HG02973 (cell line): ENCODE measurements at regions not wholly inside any gene's neighbourhood (a gene's known extent, or its start where the extent isn't known, plus 50 kb on each side); places are given as distances from the start of the nearest gene placed in this dataset.
"Not testable (repeated sequence)": the region's sequence is repeated elsewhere in the genome, so short reads cannot be mapped to it uniquely, and the experiment has no call there.

Experiments used
- ATAC-seq: cut with Tn5 transposase; IDR thresholded peaks from one replicate; pipeline ENCODE4 v1.9.1; 2021; ENCODE audit warnings: moderate library complexity; ENCODE audit not compliant: unreplicated experiment

DNA sequence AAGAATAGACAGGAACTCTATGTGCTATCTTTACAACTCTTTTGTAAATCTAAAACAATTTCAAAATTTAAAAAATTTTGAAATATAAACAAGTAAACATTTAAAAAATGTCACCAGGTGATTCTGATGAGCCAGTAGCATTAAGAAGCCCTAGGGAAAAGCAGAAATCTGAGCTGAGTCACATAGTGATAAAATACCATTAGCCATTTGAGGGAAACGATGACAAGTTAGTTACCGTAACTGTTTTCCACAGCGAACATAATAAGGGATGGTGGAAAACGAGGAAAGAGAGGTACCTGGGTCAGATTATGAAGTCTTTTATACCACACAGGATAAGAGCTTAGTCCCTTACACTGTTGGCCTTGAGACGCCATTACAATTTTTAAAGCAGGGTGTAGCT is 55.5 kb downstream of the PRR15 start:
- no peak for ATAC-seq

DNA sequence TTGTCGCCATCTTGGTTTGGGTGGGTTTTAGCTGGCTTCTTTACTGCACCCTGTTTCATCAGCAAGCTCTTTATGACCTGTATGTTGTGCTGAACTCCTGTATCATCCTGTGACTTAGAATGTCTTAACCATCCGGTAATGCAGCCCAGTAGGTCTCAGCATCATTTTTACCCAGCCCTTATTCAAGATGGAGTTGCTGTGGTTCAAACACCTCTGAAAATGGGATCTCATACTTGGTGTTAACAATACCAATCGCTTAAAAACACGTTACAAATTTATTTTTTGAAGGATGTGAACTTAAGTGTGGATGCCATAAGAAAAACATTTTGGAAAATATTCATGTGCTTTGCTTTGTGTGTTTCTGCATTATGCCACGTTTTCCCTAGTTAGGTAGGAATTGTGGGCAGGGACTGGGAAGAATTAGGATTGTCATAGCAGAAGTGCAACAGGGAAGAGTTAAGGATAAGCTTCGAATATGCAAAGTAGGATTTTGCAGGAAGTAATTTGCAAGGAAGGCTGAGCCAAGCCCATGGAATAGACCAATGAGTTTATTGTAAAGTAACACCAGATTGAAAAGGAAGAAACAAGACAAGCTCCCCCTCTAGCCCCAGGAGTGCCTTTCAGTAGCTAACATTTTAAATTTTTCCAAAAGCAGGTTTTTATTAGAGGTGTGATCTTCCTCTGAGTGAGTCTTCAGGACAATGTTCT is 56.4 kb downstream of the PRR15 start:
- ATAC-seq = no peak

DNA sequence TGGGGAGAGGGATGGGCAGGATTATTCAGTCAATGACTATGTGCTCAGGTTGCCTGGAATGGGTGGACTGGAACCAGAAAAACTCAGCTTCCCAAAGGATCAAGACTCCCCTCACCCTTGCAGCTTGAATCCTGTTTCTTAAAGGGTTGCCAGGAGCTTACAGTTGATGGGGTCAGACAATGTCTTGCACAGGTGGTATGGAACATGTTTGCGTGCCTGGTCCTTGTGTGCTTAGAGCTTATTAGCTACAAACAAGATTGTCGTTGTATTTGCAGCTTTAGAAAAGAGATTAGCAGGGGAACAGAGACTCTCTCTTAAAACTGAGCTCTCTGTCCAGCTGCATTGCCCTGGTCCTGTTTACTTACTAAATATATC is 56.9 kb downstream of the PRR15 start:
- no peak for ATAC-seq

GRCh38 chr7:29622335-29623265 is 59.0 kb downstream of the PRR15 start:
- no peak for ATAC-seq

DNA sequence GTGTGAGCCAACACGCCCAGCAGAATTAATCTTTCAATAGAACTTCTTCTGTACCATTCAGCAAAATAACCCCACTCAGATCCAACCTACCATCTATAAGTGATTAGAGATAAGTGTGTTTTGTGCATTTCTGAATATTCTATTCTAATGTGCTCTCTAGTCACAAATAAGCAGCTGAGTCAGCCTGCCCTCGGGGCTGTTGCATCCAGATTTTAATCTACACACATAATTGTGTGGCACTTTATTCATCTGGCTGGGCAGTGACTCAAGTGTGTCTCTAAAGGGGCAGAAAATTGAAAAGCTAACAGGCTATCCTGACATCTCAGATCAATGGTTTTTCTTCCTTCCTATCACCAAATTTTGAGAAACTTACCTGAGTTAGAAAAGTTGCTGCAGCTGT is 60.3 kb downstream of the PRR15 start:
- no peak for ATAC-seq

GRCh38 chr7:29626730-29627129 is 63.1 kb downstream of the PRR15 start:
- ATAC-seq = no peak

DNA sequence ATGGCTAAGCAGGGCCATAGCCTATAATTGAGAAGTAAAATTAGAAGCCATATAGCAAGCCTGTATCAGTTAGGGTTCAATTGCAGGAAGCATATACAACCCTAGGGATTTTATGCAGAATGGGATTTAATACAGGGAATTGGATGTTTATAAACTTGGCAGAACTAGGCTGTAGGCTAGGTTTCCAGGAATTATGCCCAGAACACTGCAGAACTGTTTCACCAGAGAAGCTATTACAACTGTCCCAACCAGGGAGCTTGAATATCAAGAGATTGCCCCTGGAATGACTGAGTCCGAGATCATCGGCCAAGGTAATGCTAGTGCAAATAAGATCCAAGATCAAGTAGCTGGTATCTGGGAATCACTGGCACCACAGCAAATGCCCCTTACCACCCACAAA is 64.0 kb downstream of the PRR15 start:
- ATAC-seq = no peak

DNA sequence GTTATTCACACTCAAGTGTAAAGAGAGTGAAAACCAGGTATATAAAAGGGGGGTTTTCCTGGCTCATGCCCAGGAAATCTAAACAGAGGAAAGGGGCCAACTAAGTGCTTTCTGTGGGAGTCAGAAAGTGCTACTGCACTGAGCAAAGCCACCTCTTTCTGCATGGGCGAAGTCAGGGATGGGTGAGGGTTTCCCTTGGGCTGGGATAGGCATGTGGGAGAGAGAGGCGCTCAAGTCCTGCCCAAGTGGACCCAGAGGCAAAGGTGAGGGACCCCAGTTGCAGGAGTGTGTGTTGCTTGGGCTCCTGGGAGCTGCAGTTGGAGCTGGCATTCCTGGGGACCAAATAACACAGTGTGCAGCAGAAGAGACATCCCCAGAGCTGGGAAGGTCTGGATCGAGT is 65.9 kb downstream of the PRR15 start:
- no peak for ATAC-seq

- not testable (repeated sequence) for ATAC-seq
Observed at GRCh38 chr7:29635067-29636008, 71.7 kb downstream of the PRR15 start.

GRCh38 chr7:29636009-29636351 is 72.3 kb downstream of the PRR15 start:
- no peak for ATAC-seq

DNA sequence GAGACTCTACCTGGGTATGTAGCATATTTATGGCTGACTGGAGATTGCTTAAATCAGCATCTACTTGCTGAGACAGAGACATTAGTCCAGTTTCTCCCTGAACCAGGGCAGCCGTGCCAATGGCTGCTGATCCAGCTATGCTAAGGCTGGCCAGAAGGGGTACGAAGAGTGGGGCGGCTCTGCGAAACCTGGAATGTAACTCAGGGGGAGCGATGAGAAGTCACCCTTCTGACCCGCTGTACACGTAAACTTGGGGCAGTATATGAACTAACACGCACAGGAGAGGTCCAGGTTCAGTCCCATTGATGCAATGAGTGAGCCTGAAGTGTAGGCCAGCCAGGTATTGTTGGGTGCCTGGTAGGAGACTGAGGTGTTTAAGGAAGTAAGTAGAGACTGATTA is 73.7 kb downstream of the PRR15 start:
- ATAC-seq = no peak

DNA sequence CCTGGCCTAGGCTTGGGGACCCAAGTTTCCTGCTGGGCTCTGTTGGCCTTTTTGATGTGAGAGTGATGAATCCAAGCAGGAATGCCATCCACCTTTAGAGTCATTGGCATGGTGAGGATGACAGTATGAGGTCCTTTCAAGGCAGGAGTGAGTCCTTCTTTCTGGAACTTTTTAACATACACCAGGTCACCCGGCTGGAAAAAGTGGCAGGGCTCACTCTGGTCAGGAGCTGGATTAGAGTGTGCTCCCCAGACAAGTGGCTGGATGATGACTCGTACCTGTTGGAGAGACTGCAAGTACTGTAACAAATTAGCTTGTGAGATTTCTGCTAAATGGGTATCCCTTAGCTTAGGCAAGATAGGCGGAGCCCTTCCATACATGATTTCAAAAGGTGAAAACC is 75.2 kb downstream of the PRR15 start:
- not testable (repeated sequence) for ATAC-seq

GRCh38 chr7:29639386-29639785 is 75.8 kb downstream of the PRR15 start:
- no peak for ATAC-seq

DNA sequence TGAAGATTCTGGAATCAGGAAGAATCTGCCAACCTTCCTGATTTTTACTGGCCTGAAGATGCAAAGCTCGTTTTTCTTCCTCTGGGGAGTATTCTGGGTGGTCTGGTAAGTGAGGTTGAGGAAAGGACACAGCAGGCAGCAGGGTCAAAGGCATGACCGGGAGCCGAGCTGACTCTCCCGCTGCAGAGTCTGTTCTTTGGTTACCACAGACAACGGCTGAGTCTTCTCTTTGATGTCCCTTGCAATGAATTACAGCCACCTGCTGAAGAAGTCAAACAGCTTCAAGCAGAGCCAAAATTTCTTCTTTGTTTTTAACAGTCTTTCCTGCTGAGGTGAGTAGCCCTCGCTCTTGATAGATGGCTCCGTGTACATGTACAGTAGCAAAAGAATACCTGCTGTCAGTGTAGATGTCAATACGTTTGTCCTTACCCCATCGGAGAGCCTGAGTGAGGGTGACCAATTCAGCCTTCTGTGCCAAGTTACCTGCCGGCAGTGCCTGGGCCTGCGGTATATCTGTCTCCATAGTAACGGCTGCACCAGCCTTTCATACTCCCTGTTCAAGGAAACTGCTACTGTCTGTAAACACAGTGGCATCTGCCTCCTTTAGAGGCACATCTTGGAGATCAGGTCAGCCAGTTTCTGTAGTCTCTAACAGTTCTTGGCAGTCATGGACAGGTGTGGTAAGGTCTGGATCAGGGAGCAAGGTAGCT is 76.4 kb downstream of the PRR15 start:
- ATAC-seq = no peak

GRCh38 chr7:29641651-29642050 is 78.0 kb downstream of the PRR15 start:
- no peak for ATAC-seq

- ATAC-seq = no peak
Observed at GRCh38 chr7:29642494-29643155, 79.0 kb downstream of the PRR15 start.

GRCh38 chr7:29646116-29646515 is 82.5 kb downstream of the PRR15 start:
- not testable (repeated sequence) for ATAC-seq

DNA sequence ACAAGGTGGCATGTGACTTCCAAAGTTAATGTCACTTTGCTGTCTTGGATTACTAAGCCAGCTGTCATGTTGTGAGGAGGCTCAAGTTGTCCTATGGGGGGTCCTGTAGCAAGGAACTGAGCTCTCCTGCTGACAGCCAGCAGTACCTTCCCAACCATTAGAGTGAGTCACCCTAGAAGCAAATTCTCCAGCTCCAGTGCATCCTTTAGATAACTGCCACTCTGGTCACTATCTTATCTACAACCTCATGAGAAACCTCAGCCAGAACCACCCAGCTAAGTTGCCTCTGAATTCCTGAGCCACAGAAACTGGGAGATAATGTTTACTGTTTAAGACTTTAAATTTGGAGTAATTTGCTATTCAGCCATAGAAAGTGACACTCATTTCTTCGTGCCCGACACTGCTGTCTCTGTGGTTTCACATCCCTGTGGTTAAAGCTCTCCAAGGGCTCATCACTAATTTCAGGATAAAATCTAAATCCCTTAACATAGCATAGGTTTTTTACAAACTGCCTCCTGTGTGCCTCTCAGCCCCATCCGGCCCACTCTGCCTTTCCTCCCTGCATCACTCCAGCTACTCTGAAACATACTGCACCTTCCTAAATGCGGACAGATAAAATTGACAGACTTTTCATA is 83.5 kb downstream of the PRR15 start:
- ATAC-seq = no peak

DNA sequence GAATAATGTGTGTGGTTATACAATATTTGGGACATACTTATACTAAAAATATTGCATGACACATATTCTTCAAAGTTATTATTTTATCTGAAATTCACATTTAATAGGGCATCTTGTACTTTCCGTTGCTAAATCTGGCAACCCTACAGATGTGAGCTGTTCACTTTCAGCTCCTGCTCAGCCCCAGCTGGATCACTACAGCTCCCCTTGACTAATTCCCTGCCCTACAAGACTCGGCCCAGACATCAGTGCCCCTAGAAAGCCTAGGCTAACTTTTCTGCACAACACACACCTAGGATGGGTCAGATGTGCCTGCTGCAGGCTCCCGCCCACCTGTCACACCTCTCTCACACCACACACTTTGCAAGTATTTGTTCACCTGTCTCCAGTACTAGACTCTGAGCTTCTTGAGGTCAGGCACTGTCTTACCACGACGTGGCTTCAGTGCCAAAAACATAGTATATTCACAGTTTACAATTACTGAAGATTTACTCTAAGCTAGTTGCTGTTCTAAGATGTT is 84.1 kb downstream of the PRR15 start:
- not testable (repeated sequence) for ATAC-seq
